Mammary epithelial cell (primary cell): ENCODE measurements at regions not wholly inside any gene's neighbourhood (a gene's known extent, or its start where the extent isn't known, plus 50 kb on each side); places are given as distances from the start of the nearest gene placed in this dataset.

ENCODE experiments used
- CTCF ChIP-seq, 2 donors: IDR thresholded peaks in 1 of 2; conservative IDR thresholded peaks in 1 of 2; 2 replicates each; pipeline ENCODE4 v1.5.1; 2011 to 2012; ENCODE audit warnings: inconsistent platforms in 2 of 2, low read length in 2 of 2, mild to moderate bottlenecking in 2 of 2, control low read depth in 1 of 2, low read depth in 1 of 2; ENCODE audit not compliant: insufficient read depth in 1 of 2; ENCODE audit errors: extremely low read depth in 1 of 2
- EZH2 ChIP-seq: IDR thresholded peaks from 2 replicates; pipeline ENCODE4 v1.6.1; 2012; ENCODE audit warnings: low read length, inconsistent platforms, borderline replicate concordance

- no peak for TF ChIP-seq EZH2
- no peak for TF ChIP-seq CTCF (conservative IDR thresholded peaks at IDR 0.05 in 1 of 2, IDR thresholded peaks at IDR 0.05 in 1 of 2; ENCODE audit: extremely low read depth in 1 of 2, insufficient read depth in 1 of 2, low read depth in 1 of 2, low read length in 2 of 2)
These were observed 151.4 kb upstream of the NUDT4 start for GRCh38 chr12:93226361-93226760.
